Right cardiac atrium (tissue), 5 donors: ENCODE measurements at regions not wholly inside any gene's neighbourhood (a gene's known extent, or its start where the extent isn't known, plus 50 kb on each side); places are given as distances from the start of the nearest gene placed in this dataset.

Experiments used
- ATAC-seq, 2 donors: fragments of 200-7000 bp; cut with Tn5 transposase; one replicate each; pipeline versions ENCODE4 v1.8.0 to v1.9.1; 2020; ENCODE audit warnings: moderate library complexity in 2 of 2, mild to moderate bottlenecking in 1 of 2
- DNase-seq, 3 donors: peaks; one replicate each; pipeline ENCODE4 v3.0.0-alpha.2; 2020
- H3K27ac ChIP-seq: one replicate; pipeline ENCODE4 v1.5.1; 2013; ENCODE audit warnings: mild to moderate bottlenecking, low read length, control low read depth, moderate library complexity
- H3K27me3 ChIP-seq: one replicate; pipeline ENCODE4 v1.6.1; 2013; ENCODE audit not compliant: control insufficient read depth, insufficient read depth
- H3K4me1 ChIP-seq: one replicate; pipeline ENCODE4 v1.6.1; 2013; ENCODE audit warnings: low read length; ENCODE audit not compliant: control insufficient read depth, insufficient read depth
- H3K4me3 ChIP-seq: one replicate; pipeline ENCODE4 v1.5.1; 2013; ENCODE audit warnings: low read length, control low read depth
- H3K9me3 ChIP-seq: one replicate; pipeline ENCODE4 v1.6.1; 2013; ENCODE audit warnings: low read length; ENCODE audit not compliant: control insufficient read depth
- WGBS: extraction: QIAGEN DNeasy Blood & Tissue Kit; methylation state at CpG from one replicate; pipeline ENCODE4 v1.1.7; 2013; 5-methylcytosine and 5-hydroxymethylcytosine counted together
- intact Hi-C, 4 donors: fragments of 100-400 bp; cut with DNase I; formaldehyde crosslinking; loops; one replicate each; pipeline versions ENCODE4 v1.11.0 to v1.14.0; 2022 to 2023
- donor health status: healthy with polysubstance abuse.
- donor health status: DM: no; HTN: yes; CAD: no.
- donor health status: DM: no; HTN: no; CAD: no.
- donor health status: DM: no; HTN: yes; CAD: no; lungs with severe emphysema.
- donor health status: DM: yes; HTN: yes; CAD: no.

DNA sequence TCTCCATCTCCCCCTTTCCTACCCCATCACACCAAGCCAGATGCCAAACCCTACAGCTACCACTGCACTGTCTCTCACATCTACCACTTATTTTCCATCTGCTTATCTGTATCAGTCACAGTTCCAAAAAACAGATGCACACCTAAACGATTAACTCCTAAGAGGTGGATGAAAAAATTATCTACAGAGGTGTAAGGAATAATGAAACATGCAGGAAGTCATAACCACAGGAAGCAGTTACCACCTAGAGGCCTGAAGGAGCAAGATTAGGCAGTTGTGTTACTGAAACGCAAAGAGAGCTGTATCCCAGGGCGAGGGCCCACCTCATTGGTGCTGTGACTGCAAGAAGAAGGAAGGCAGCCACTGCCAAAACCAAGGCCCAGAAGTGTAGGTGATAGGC, 87.8 kb upstream of the FAM241A start:
- no peaks in the 10 kb centered on the region for H3K27me3 ChIP-seq
- H3K4me1 ChIP-seq = no peaks in the 10 kb centered on the region
- intact Hi-C loops = no loop called here
- ATAC-seq = no peak
- H3K27ac ChIP-seq = no peak overlapping the region
- 58% methylated on average over 3 of the region's 3 CpGs for WGBS
- no peak overlapping the region for H3K4me3 ChIP-seq
- no peaks in the 10 kb centered on the region for H3K9me3 ChIP-seq
- DNase-seq = no peak

GRCh38 chr4:112058433-112058832, 86.8 kb upstream of the FAM241A start:
- H3K4me3 ChIP-seq = no peak overlapping the region
- DNase-seq (no peak), ATAC-seq (no peak)
- no peaks in the 10 kb centered on the region for H3K4me1 ChIP-seq
- no peak overlapping the region for H3K27ac ChIP-seq
- 67% methylated on average over 3 of the region's 3 CpGs for WGBS
- intact Hi-C loops = no loop called here
- no peaks in the 10 kb centered on the region for H3K9me3 ChIP-seq
- no peaks in the 10 kb centered on the region for H3K27me3 ChIP-seq

- DNase-seq (no peak), ATAC-seq (no peak)
- no peak overlapping the region for H3K27ac ChIP-seq
- H3K4me1 ChIP-seq = no peaks in the 10 kb centered on the region
- H3K27me3 ChIP-seq = no peaks in the 10 kb centered on the region
- H3K9me3 ChIP-seq = no peaks in the 10 kb centered on the region
- no peak overlapping the region for H3K4me3 ChIP-seq
- intact Hi-C loops = no loop called here
These were observed 85.0 kb upstream of the FAM241A start for GRCh38 chr4:112060212-112060611.

DNA sequence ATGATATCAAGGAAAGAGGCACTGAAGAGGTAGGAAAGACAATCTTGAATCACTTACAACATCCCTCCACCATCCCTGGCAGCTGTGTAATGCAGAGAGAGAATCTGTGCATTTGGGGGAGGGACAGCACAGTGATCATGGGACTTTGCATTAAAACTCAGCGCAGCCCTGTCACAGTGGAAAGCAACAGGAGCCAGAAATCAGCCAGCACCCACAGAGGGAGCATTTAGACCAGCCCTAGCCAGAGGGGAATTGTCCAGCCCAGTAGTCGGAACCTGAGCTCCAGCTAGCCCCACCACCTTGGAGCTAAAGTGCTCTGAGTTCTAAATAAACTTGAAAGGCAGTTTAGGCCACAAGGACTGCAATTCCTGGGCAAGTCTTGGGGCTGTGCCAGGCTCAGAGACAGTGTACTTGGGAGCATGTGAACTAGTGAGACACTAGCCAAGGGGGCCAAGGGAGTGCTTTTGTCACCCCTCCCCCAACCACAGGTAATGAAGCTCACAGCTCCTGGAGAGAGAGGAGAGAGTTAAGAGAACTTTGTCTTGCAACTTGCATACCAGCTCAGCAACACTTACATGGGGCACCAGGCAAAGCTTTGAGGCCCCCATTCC, 83.9 kb upstream of the FAM241A start:
- intact Hi-C loops = no loop called here
- ATAC-seq (no peak), DNase-seq (no peak)
- WGBS = 73% methylated on average over 2 of the region's 2 CpGs
- H3K27me3 ChIP-seq = no peaks in the 10 kb centered on the region
- no peak overlapping the region for H3K27ac ChIP-seq
- H3K9me3 ChIP-seq = no peaks in the 10 kb centered on the region
- H3K4me3 ChIP-seq = no peak overlapping the region
- no peaks in the 10 kb centered on the region for H3K4me1 ChIP-seq

DNA sequence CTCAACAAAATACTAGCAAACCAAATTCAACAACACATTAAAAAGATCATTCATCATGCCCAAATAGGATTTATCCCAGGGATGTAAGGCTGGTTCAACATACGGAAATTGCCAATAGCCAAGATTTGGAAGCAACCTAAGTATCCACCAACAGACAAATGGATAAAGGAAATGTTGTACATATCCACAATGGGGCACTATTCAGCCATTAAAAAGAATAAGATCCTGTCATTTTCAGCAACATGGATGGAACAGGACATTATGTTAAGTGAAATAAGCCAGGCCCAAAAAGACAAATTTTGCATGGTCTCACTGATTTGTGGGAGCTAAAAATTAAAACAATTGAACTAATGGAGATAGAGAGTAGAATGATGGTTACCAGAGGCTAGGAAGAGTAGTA, 82.0 kb upstream of the FAM241A start:
- intact Hi-C loops = no loop called here
- Histone ChIP-seq H3K27ac (no peak overlapping the region), H3K4me3 (no peak overlapping the region), H3K4me1 (no peaks in the 10 kb centered on the region), H3K9me3 (no peaks in the 10 kb centered on the region), H3K27me3 (no peaks in the 10 kb centered on the region)
- no peak for ATAC-seq
- WGBS = 90% methylated on average over 1 of the region's 1 CpG
- no peak for DNase-seq

DNA sequence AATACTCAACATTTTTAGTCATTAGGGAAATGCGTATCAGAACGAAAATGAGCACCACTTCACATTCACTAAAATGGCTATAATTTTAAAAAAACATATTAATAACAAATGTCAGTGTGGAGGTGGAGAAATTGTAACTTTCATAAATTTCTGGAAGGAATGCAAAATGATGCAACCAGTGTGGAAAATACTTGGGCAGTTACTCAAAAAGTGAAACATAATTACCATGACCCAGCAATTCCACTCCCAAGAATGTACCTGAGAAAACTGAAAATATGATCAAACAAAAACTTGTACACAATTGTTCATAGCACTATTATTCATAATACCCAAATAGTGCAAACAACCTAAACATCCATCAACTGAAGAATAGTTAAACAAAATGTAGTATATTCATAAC, 76.1 kb upstream of the FAM241A start:
- H3K4me1 ChIP-seq = no peaks in the 10 kb centered on the region

DNA sequence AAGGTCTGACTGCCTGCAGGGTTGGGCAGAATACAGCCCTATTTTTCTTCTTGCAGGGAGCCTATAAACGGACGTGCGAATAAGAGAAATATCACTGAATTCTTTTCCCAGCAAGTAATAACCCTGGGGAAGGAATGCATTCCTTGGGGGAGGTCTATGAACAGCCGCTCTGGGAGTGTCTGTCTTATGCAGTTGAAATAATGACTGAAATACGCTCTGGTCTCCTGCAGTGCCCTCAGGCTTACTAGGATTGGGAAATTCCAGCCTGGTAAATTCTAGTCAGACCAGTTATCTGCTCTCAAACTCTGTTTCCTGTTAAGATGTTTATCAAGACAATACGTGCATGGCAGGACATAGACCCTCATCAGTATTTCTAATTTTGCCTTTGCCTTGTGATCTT, 72.1 kb upstream of the FAM241A start:
- ATAC-seq (no peak), DNase-seq (no peak)
- intact Hi-C loops = no loop called here
- Histone ChIP-seq H3K27me3 (no peaks in the 10 kb centered on the region), H3K4me1 (no peaks in the 10 kb centered on the region), H3K9me3 (no peaks in the 10 kb centered on the region), H3K27ac (no peak overlapping the region), H3K4me3 (no peak overlapping the region)
- WGBS = 79% methylated on average over 6 of the region's 6 CpGs

More for the DNA sequence above, 76.1 kb upstream of the FAM241A start:
- intact Hi-C loops = no loop called here
- H3K4me3 ChIP-seq = no peak overlapping the region
- H3K27me3 ChIP-seq = no peaks in the 10 kb centered on the region
- no peak for ATAC-seq
- H3K27ac ChIP-seq = no peak overlapping the region
- no peak for DNase-seq
- 91% methylated on average over 2 of the region's 2 CpGs for WGBS
- no peaks in the 10 kb centered on the region for H3K9me3 ChIP-seq

DNA sequence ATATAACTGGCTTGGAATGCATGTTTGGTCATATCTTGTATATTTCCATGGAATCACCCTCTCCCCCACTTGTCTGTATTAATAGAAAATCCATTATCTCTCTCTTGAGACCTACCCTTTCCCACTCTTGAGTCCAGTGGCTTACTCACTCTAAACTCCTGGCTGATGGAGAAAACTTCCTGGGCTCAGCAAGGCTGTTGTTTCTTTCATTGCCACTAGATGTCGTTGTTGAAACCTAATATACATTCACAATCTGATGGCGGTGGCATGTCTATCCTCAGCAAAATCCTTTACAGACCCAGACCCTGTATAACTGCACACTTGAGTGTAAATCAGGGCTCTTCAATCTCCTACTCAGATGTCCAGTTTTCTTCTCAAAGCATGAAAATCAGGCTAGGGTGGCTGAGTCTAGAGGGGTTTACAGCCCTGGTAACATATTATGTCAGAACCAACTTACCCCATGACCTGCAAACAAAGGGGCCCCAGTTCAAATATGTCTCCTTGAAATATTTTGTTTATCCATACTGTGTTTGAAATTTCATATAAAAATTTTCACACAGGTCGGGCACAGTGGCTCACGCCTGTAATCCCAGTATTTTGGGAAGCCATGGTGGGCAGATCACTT, 70.0 kb upstream of the FAM241A start:
- DNase-seq (no peak), ATAC-seq (peak in 1 of 2 donors; percentile 60)
- Histone ChIP-seq H3K27ac (no peak overlapping the region), H3K27me3 (no peaks in the 10 kb centered on the region), H3K9me3 (no peaks in the 10 kb centered on the region), H3K4me3 (no peak overlapping the region), H3K4me1 (no peaks in the 10 kb centered on the region)
- 54% methylated on average over 4 of the region's 4 CpGs for WGBS
- intact Hi-C loops = no loop called here

DNA sequence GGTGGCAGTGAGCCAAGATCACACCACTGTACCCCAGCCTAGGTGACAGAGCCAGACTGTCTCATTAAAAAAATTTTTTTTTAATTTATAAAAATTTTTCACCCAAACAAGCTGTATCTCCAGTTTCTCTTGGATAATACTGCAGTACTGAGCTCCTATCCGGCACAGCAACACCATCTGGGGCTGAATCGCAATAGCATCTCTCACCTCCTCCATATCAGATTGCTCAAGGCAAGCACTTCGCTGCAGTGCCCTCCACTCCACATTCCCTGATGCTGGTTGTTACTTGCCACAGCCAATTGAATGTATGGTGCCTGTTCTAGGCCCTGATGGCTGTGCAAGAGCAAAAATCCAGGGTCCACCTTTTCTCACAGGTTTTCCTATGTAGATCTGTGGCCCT, 69.3 kb upstream of the FAM241A start:
- Histone ChIP-seq H3K4me3 (no peak overlapping the region), H3K9me3 (no peaks in the 10 kb centered on the region), H3K27me3 (no peaks in the 10 kb centered on the region), H3K27ac (no peak overlapping the region), H3K4me1 (no peaks in the 10 kb centered on the region)
- DNase-seq (no peak), ATAC-seq (no peak)
- WGBS = 92% methylated on average over 3 of the region's 3 CpGs
- intact Hi-C loops = no loop called here

GRCh38 chr4:112076919-112077608, 68.2 kb upstream of the FAM241A start:
- Histone ChIP-seq H3K4me1 (no peaks in the 10 kb centered on the region), H3K27me3 (no peaks in the 10 kb centered on the region), H3K9me3 (no peaks in the 10 kb centered on the region), H3K27ac (no peak overlapping the region), H3K4me3 (no peak overlapping the region)
- DNase-seq (no peak), ATAC-seq (no peak)
- intact Hi-C loops = no loop called here
- WGBS = 89% methylated on average over 6 of the region's 6 CpGs

GRCh38 chr4:112077743-112078142, 67.5 kb upstream of the FAM241A start:
- WGBS = 95% methylated on average over 8 of the region's 8 CpGs
- Histone ChIP-seq H3K27ac (no peak overlapping the region), H3K27me3 (no peaks in the 10 kb centered on the region), H3K4me3 (no peak overlapping the region), H3K4me1 (no peaks in the 10 kb centered on the region), H3K9me3 (no peaks in the 10 kb centered on the region)
- ATAC-seq = no peak
- DNase-seq = no peak
- intact Hi-C loops = no loop called here
